ENCODE measurements at regions not wholly inside any gene's neighbourhood (a gene's known extent, or its start where the extent isn't known, plus 50 kb on each side); places are given as distances from the start of the nearest gene placed in this dataset.
A peak's percentile ranks its signal among the peaks of the same experiment; 100 is the strongest.

GRCh38 chr12:132415327-132416120, 74.4 kb upstream of the FBRSL1 start:
- H3K4me3 ChIP-seq (ENCODE audit: low read length in 2 of 2): no peak overlapping the region
- H2BK120ac ChIP-seq (ENCODE audit: low read depth, low read length): peak overlapping the region; percentile 81
- H3K27me3 ChIP-seq (ENCODE audit: control insufficient read depth in 3 of 3, insufficient read depth in 3 of 3, low read depth in 1 of 3, low read length in 3 of 3): peaks cover 0 to 50% (median 0%) of the 10 kb centered on the region in 3 experiments
- peaks cover under 1 to 4% of the 10 kb centered on the region in 2 donors for H3K9me3 ChIP-seq (replicated peaks in 1 of 2; ENCODE audit: control insufficient read depth in 2 of 2, insufficient read depth in 1 of 2, low read depth in 1 of 2, low read length in 2 of 2)
- no CpG with 5 or more reads among the region's 25 CpGs for WGBS, 2 donors (ENCODE audit: extremely low coverage in 2 of 2, insufficient read length in 2 of 2, insufficient replicate concordance in 1 of 2)
- H2AFZ ChIP-seq (ENCODE audit: low read length): no peak overlapping the region
- peaks cover 5 to 10% of the 10 kb centered on the region in 2 donors for H3K4me1 ChIP-seq (ENCODE audit: control insufficient read depth in 2 of 2, insufficient read depth in 1 of 2, low read depth in 1 of 2, low read length in 2 of 2)
- no peak overlapping the region for H3K4me2 ChIP-seq (ENCODE audit: insufficient read depth, low read length, poor library complexity, severe bottlenecking)
- peak overlapping the region; percentile 100 for H2AK5ac ChIP-seq (ENCODE audit: low read depth, low read length)
- peak overlapping the region; percentile 92 for H4K91ac ChIP-seq (ENCODE audit: low read depth, low read length, poor library complexity)
- H2BK12ac ChIP-seq (ENCODE audit: low read length): peak overlapping the region; percentile 99
- peak overlapping the region; percentile 100 for H2BK15ac ChIP-seq (ENCODE audit: low read length)
- H4K8ac ChIP-seq (ENCODE audit: low read depth, low read length): no peak overlapping the region
- H3K27ac ChIP-seq (replicated peaks; ENCODE audit: low read length): no peak overlapping the region
- no peaks in the 10 kb centered on the region for H3K79me1 ChIP-seq (ENCODE audit: low read depth, low read length)
- peak overlapping the region; percentile 94 for H3K14ac ChIP-seq (ENCODE audit: low read length)
- H3K23ac ChIP-seq (ENCODE audit: low read depth, low read length, poor library complexity): peak overlapping the region; percentile 67
- peak overlapping the region; percentile 93 for H2BK5ac ChIP-seq (ENCODE audit: low read length)
- H3K36me3 ChIP-seq (replicated peaks in 1 of 2; ENCODE audit: control insufficient read depth in 2 of 2, insufficient read depth in 2 of 2, low read length in 2 of 2): no peaks in the 10 kb centered on the region
- peak overlapping the region; percentile 95 for H3K18ac ChIP-seq (ENCODE audit: low read length)
- peak overlapping the region; percentile 98 for H3K4ac ChIP-seq (ENCODE audit: low read length)
- no peak for DNase-seq (ENCODE audit: low spot score)
- H3K9ac ChIP-seq (ENCODE audit: low read depth, low read length, poor library complexity): peak overlapping the region; percentile 50

GRCh38 chr12:132414634-132415326, 75.2 kb upstream of the FBRSL1 start:
- Histone ChIP-seq H3K4ac (ENCODE audit: low read length) (peak overlapping the region; percentile 66), H3K27me3 (ENCODE audit: control insufficient read depth in 3 of 3, insufficient read depth in 3 of 3, low read depth in 1 of 3, low read length in 3 of 3) (peaks cover 0 to 47% (median 0%) of the 10 kb centered on the region in 3 experiments), H3K4me1 (ENCODE audit: control insufficient read depth in 2 of 2, insufficient read depth in 1 of 2, low read depth in 1 of 2, low read length in 2 of 2) (peaks cover 4 to 8% of the 10 kb centered on the region in 2 donors), H2BK5ac (ENCODE audit: low read length) (peak overlapping the region; percentile 93), H4K8ac (ENCODE audit: low read depth, low read length) (no peak overlapping the region), H2BK15ac (ENCODE audit: low read length) (peak overlapping the region; percentile 100), H3K4me2 (ENCODE audit: insufficient read depth, low read length, poor library complexity, severe bottlenecking) (no peak overlapping the region), H3K27ac (replicated peaks; ENCODE audit: low read length) (no peak overlapping the region), H3K18ac (ENCODE audit: low read length) (peak overlapping the region; percentile 95), H2AFZ (ENCODE audit: low read length) (no peak overlapping the region), H3K36me3 (replicated peaks in 1 of 2; ENCODE audit: control insufficient read depth in 2 of 2, insufficient read depth in 2 of 2, low read length in 2 of 2) (no peaks in the 10 kb centered on the region), H3K14ac (ENCODE audit: low read length) (peak overlapping the region; percentile 94), H4K91ac (ENCODE audit: low read depth, low read length, poor library complexity) (peak overlapping the region; percentile 92), H2BK120ac (ENCODE audit: low read depth, low read length) (peak overlapping the region; percentile 81), H3K9ac (ENCODE audit: low read depth, low read length, poor library complexity) (no peak overlapping the region), H2BK12ac (ENCODE audit: low read length) (peak overlapping the region; percentile 90), H3K79me1 (ENCODE audit: low read depth, low read length) (no peaks in the 10 kb centered on the region), H2AK5ac (ENCODE audit: low read depth, low read length) (peak overlapping the region; percentile 100), H3K23ac (ENCODE audit: low read depth, low read length, poor library complexity) (peak overlapping the region; percentile 67), H3K4me3 (ENCODE audit: low read length in 2 of 2) (no peak overlapping the region), H3K9me3 (replicated peaks in 1 of 2; ENCODE audit: control insufficient read depth in 2 of 2, insufficient read depth in 1 of 2, low read depth in 1 of 2, low read length in 2 of 2) (peaks cover 0 to 4% of the 10 kb centered on the region in 2 donors)
- DNase-seq (ENCODE audit: low spot score): peak; percentile 75
- no CpG with 5 or more reads among the region's 30 CpGs for WGBS, 2 donors (ENCODE audit: extremely low coverage in 2 of 2, insufficient read length in 2 of 2, insufficient replicate concordance in 1 of 2)

GRCh38 chr12:132413931-132414588, 75.9 kb upstream of the FBRSL1 start:
- H3K14ac ChIP-seq (ENCODE audit: low read length): no peak overlapping the region
- H2BK5ac ChIP-seq (ENCODE audit: low read length): no peak overlapping the region
- no peaks in the 10 kb centered on the region for H3K36me3 ChIP-seq (replicated peaks in 1 of 2; ENCODE audit: control insufficient read depth in 2 of 2, insufficient read depth in 2 of 2, low read length in 2 of 2)
- H2BK15ac ChIP-seq (ENCODE audit: low read length): peak overlapping the region; percentile 98
- no peak overlapping the region for H3K9ac ChIP-seq (ENCODE audit: low read depth, low read length, poor library complexity)
- no peak overlapping the region for H2BK120ac ChIP-seq (ENCODE audit: low read depth, low read length)
- H4K8ac ChIP-seq (ENCODE audit: low read depth, low read length): no peak overlapping the region
- WGBS, 2 donors (ENCODE audit: extremely low coverage in 2 of 2, insufficient read length in 2 of 2, insufficient replicate concordance in 1 of 2): no CpG with 5 or more reads among the region's 36 CpGs
- H3K9me3 ChIP-seq (replicated peaks in 1 of 2; ENCODE audit: control insufficient read depth in 2 of 2, insufficient read depth in 1 of 2, low read depth in 1 of 2, low read length in 2 of 2): peaks cover 0 to 4% of the 10 kb centered on the region in 2 donors
- peak overlapping the region; percentile 44 for H3K23ac ChIP-seq (ENCODE audit: low read depth, low read length, poor library complexity)
- no peak for DNase-seq (ENCODE audit: low spot score)
- H2AFZ ChIP-seq (ENCODE audit: low read length): no peak overlapping the region
- peak overlapping the region; percentile 100 for H2AK5ac ChIP-seq (ENCODE audit: low read depth, low read length)
- peaks cover 0 to 41% (median 0%) of the 10 kb centered on the region in 3 experiments for H3K27me3 ChIP-seq (ENCODE audit: control insufficient read depth in 3 of 3, insufficient read depth in 3 of 3, low read depth in 1 of 3, low read length in 3 of 3)
- peak overlapping the region; percentile 88 for H2BK12ac ChIP-seq (ENCODE audit: low read length)
- H3K79me1 ChIP-seq (ENCODE audit: low read depth, low read length): peaks cover 3% of the 10 kb centered on the region
- H3K18ac ChIP-seq (ENCODE audit: low read length): peak overlapping the region; percentile 83
- H4K91ac ChIP-seq (ENCODE audit: low read depth, low read length, poor library complexity): no peak overlapping the region
- no peak overlapping the region for H3K4me3 ChIP-seq (ENCODE audit: low read length in 2 of 2)
- peaks cover 0 to 8% of the 10 kb centered on the region in 2 donors for H3K4me1 ChIP-seq (ENCODE audit: control insufficient read depth in 2 of 2, insufficient read depth in 1 of 2, low read depth in 1 of 2, low read length in 2 of 2)
- no peak overlapping the region for H3K27ac ChIP-seq (replicated peaks; ENCODE audit: low read length)
- peak overlapping the region; percentile 11 for H3K4me2 ChIP-seq (ENCODE audit: insufficient read depth, low read length, poor library complexity, severe bottlenecking)
- H3K4ac ChIP-seq (ENCODE audit: low read length): peak overlapping the region; percentile 66

Measured in neuronal stem cell (in vitro differentiated cells).